Stimulated activated CD4-positive, alpha-beta T cell treated with anti-CD3 and anti-CD28 coated beads, Interleukin-15, amount 100 ng/mL, for 24 hours (primary cell): ENCODE measurements at regions not wholly inside any gene's neighbourhood (a gene's known extent, or its start where the extent isn't known, plus 50 kb on each side); places are given as distances from the start of the nearest gene placed in this dataset.
A peak's percentile ranks its signal among the peaks of the same experiment; 100 is the strongest.
"Not testable (repeated sequence)": the region's sequence is repeated elsewhere in the genome, so short reads cannot be mapped to it uniquely, and the experiment has no call there.

Experiments
- DNase-seq: peaks from one replicate; pipeline ENCODE4 v3.0.0-alpha.2; 2020

- no peak for DNase-seq
Measured at GRCh38 chr20:50345712-50346373, 155.2 kb downstream of the CEBPB start.

GRCh38 chr20:50346374-50347283 lies 156.0 kb downstream of the CEBPB start:
- DNase-seq, result peak; percentile 24

GRCh38 chr20:50347284-50348063 lies 156.8 kb downstream of the CEBPB start:
- no peak for DNase-seq

GRCh38 chr20:50348096-50348495 lies 157.5 kb downstream of the CEBPB start:
- no peak for DNase-seq

DNA sequence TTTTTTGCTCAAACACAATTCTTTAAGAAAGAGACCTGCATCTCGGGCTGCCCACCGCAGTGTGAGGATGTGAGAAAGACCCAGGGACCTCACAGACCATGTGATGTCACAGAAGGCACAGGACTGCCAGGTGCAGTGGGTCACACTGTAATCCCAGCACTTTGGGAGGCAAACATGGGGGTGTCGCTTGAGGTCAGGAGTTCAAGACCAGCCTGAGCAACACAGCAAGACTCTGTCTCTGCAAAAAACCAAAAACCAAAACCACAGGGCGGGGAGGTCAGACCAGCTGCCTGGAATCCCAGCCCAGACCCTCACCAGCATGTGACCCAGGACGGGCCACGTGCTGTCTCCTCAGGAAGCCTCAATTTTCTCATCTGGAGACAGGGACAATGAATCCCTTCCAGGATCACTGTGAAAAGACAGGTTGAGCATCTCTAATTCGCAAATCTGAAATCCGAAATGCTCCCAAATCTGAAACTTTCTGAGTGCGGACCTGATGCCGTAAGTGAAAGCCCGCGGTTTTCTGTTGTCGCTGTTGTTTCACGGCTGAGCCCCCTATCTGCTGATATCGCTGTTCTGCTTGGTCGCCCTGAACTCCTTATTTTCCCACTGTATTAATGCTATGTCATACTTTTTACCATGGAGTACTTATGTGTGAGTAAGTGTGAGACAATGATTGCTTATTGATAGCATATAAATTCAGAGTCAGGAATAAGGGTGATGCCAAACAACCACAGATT lies 159.5 kb upstream of the PTPN1 start:
- no peak for DNase-seq

DNA sequence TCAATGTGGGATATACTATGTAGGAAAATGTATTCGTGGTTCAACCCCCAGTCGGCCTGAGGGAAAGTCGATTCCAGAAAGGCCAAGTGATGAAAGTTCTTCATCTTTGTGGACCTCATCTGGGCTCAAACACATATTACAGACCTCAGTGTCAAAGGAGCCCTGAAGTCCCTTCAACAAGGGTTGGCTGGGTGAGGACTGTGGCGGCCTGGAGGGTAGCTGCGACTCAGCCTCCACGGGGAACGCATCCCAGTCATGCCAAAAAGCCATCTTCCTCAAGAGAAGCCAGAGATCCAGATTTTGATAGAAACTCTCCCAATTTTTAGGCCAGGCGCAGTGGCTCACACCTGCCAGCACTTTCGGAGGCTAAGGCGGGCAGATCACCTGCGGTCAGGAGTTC lies 158.6 kb upstream of the PTPN1 start:
- no peak for DNase-seq

DNA sequence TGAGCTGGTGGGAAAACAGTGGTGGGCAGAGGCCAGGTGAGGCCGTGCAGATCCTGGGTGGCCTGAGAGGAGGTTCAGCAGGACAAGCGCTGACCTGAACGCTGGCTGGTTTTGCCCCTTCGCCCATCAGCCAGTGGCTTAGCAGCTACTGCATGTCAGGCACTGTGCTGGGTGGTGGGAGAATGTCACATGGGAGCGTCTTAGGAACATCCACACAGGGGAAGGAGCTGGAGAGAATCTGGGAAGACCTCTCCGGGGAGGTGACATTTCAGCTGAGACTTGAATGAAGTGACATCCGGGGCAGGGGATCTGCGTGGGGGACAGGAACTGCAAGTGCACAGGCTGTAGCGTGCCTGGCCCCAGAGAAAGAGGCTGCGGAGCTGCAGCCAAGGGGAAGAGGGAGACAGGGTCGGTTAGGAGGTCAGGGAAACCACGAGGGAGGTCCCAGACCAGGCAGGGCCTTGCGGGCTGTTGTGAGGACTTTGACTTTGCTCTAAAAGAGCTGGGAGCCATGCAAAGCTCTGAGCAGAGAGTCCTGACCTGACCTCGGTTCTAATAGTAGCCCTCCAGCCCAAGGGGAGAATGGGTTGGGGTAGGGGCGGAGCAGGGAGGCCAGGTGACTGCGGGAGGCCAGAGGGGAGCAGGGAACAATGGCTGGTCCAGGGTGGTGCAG lies 156.8 kb upstream of the PTPN1 start:
- no peak for DNase-seq

DNA sequence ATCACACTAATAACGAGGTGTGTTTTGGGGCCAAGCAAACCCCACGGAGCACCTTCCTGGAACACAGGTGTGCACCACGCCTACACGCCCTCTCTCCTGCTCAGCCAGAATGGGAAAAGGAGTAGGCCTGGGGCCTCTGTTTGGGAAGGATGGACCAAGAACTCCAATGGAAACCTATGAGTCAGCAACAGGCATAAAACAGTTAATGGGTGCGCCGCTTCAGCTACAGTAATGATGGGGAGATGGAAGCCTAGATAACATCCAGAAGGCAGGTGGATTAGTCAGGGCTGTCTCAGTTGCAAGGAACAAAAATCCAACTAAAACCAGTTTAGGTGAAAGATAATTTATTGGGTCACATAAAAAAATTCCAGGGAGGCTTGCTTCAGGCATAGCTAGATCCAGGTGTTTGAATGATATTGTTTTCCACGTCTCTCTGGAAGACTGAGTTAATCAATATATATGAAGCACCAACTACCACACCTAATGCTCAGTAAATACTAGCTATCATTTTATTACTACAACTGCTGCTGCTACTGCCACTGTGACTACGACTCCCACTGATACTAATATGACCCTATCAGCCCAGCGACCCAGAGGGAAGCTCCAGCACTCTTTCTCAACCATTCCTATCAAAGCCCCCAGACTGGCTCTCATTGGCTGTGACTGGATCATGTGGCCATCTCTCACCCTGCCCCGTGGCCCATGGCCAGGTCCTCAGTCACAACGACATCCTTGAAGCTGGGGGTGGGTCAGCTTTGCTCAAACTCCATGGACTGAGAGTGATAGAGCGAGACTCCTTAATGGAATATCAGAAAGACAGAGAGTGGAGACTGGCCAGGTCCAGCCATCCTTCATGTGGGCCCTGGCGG lies 155.2 kb upstream of the PTPN1 start:
- no peak for DNase-seq

GRCh38 chr20:50355590-50356524 lies 154.3 kb upstream of the PTPN1 start:
- DNase-seq, result no peak

DNA sequence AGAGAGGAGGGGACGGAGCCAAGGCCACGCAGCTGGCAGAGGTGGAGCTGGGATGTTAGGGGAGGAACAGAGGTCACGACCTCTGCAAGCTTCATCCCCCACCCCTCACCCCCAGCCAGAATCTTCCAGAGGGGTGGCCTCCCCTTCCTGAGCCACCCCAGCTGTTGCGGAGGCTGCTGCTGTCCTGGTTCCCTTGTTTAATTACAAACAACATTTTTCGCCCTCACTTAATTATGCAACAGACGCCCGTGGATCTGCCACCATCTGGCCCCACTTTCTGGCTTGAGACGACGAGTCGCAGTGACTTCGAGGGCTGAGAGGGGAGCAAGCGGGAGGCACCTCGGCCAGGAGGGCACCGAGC lies 153.7 kb upstream of the PTPN1 start:
- no peak for DNase-seq

DNA sequence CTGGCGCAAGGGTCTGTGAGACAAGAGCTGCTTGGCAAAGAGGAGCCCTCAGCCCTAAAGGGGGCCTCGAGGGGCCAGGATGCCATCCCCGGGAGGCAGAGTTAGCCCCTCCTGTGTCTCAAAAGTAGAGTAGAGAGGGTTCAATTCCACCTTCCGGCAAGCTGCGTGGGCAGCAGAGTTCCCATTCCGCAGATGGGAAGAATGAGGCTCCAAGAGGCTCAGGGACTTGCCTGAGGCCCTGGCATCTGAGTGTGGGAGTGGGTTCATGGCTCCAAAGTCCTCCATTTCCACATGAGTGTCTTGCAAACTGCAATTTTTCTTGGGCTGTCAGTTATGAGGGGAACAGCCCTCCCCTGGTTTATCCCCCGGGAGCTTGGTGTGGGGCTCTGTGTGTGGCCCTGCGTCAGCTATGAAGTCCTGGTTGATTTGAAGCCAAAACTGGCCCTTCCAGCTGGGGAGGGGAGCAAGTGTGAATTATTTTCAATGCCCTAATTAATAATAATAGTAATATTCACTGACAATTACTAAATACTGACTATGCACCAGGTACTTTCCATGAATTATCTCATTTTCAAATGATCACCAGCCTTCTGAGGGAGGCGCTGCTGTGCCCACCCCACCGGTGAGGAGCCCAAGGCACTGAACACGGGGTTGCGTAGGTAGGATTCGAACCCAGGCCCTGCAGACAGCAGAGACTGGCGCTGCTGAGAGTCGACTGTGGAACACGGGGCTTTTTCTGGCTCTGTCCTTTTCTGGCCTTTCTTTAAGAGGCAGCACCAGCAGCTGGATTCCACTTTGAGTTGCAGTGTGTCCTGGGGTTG lies 153.0 kb upstream of the PTPN1 start:
- no peak for DNase-seq

DNA sequence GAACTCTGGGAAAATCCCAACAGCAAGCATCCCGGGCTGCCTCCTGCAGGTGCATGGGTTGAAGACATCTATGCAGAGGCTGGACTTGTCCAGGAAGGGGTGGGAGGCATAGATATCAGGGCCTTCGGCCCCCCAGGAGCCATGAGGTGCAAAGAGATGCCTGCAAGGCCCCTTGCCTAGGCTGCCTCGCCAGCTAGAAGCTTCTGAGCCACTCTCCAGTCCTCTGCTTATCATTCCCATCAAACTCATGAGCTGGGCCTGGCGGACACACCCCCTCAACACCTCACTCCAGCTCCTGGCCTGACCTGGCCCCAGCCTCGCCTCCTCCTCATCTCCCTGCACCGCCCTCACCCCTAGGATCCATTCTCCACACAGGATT lies 152.4 kb upstream of the PTPN1 start:
- no peak for DNase-seq

DNA sequence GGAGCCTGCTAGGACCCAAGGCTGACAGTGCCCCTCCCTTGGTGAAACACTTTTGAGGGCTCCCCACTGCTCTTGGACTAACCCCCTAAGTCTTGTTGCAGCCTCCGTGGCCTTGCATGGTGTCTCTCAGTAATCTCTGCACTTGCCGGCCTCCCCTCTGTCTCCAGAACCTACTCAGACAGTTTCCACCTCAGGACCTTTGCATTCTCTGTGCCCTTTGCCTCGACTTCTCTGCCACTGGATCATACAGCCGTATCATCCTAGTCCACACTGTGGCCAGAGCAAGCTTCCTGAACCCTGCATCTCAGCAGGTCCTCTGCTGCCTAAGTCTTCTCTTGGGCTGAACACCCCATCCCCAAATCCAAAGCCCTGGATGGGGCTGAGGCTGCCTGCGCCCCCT lies 152.0 kb upstream of the PTPN1 start:
- DNase-seq, result no peak

- no peak for DNase-seq
Measured at GRCh38 chr20:50358971-50359370, 151.2 kb upstream of the PTPN1 start.

DNA sequence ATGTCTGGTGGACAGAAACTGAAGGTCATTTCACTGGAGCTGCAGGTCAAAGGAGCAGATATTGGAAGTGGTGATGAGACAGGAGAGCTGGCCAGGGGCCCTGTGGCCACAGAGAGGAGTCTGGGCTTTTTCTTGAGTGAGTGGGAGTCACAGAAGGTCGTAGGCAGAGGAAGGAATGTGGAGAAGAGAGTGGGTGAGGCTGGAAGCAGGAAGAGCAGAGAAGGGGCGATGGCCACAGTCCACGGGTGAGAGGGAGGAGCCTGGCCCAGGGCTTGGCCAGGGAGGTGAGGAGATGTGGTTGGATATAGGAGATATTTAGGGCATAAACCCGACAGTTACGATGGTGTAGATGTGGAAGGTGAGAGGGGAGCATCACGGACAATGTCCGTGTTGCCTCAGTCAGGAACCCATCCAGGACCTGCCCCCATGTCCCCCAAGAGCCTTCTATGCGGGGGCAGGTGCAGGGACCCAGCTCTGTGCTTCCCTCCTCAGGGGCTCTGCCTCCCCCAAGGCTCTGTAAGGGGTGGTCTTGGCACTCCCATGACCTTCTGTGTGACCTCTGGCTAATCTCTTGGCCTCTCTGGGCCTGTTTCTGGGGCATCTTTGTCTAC lies 150.5 kb upstream of the PTPN1 start:
- DNase-seq, result no peak

- DNase-seq, result no peak
Measured at GRCh38 chr20:50360218-50360672, 149.9 kb upstream of the PTPN1 start.

GRCh38 chr20:50360921-50361320 lies 149.3 kb upstream of the PTPN1 start:
- DNase-seq, result no peak

- not testable (repeated sequence) for DNase-seq
Measured at GRCh38 chr20:50362177-50362576, 148.0 kb upstream of the PTPN1 start.

GRCh38 chr20:50363027-50363426 lies 147.2 kb upstream of the PTPN1 start:
- DNase-seq, result no peak
